Liver (tissue), 8 donors: ENCODE measurements at regions not wholly inside any gene's neighbourhood (a gene's known extent, or its start where the extent isn't known, plus 50 kb on each side); places are given as distances from the start of the nearest gene placed in this dataset.

Experiments
- DNase-seq: peaks from one replicate; pipeline ENCODE4 v3.0.0-alpha.2; 2017; ENCODE audit warnings: low spot score
- H3K27ac ChIP-seq, 2 donors: one replicate each; pipeline ENCODE4 v1.7.0; 2013; ENCODE audit warnings: inconsistent platforms in 2 of 2, low read length in 2 of 2, control low read depth in 1 of 2, low read depth in 1 of 2, mild to moderate bottlenecking in 1 of 2
- H3K27me3 ChIP-seq, 4 donors: one replicate each; pipeline versions ENCODE4 v1.6.1 to v1.7.0; 2013; ENCODE audit warnings: low read length in 3 of 4, inconsistent platforms in 1 of 4, mild to moderate bottlenecking in 1 of 4, moderate library complexity in 1 of 4; ENCODE audit not compliant: control insufficient read depth in 4 of 4, insufficient read depth in 4 of 4
- H3K36me3 ChIP-seq, 4 donors: one replicate each; pipeline versions ENCODE4 v1.6.1 to v1.7.0; 2013; ENCODE audit warnings: low read length in 3 of 4, mild to moderate bottlenecking in 3 of 4, low read depth in 1 of 4, moderate library complexity in 1 of 4; ENCODE audit not compliant: control insufficient read depth in 4 of 4, insufficient read depth in 3 of 4
- H3K4me1 ChIP-seq, 4 donors: one replicate each; pipeline versions ENCODE4 v1.6.1 to v1.7.0; 2013; ENCODE audit warnings: low read length in 3 of 4, mild to moderate bottlenecking in 3 of 4, moderate library complexity in 1 of 4; ENCODE audit not compliant: control insufficient read depth in 4 of 4, insufficient read depth in 4 of 4
- H3K4me3 ChIP-seq, 3 donors: one replicate each; pipeline versions ENCODE4 v1.6.1 to v1.7.0; 2013; ENCODE audit warnings: low read length in 3 of 3, control low read depth in 1 of 3, low read depth in 1 of 3, mild to moderate bottlenecking in 1 of 3
- H3K9ac ChIP-seq, 2 donors: one replicate each; pipeline ENCODE4 v1.7.0; 2013; ENCODE audit warnings: low read length in 2 of 2, mild to moderate bottlenecking in 2 of 2, moderate library complexity in 2 of 2, control low read depth in 1 of 2, low read depth in 1 of 2
- H3K9me3 ChIP-seq, 4 donors: one replicate each; pipeline versions ENCODE4 v1.6.1 to v1.7.0; 2013; ENCODE audit warnings: low read length in 3 of 4; ENCODE audit not compliant: control insufficient read depth in 4 of 4
- ATF3 ChIP-seq: IDR thresholded peaks from 2 replicates; pipeline ENCODE4 v1.6.1; 2016; ENCODE audit warnings: antibody characterized with exemption
- CTCF ChIP-seq: fragments of 150-350 bp; IDR thresholded peaks from 2 replicates; pipeline ENCODE4 v1.5.1; 2017; ENCODE audit warnings: improper control_type of control experiment, low read depth, low read length; ENCODE audit not compliant: missing input control
- EGR1 ChIP-seq, 2 donors: IDR thresholded peaks; 2 replicates each; pipeline ENCODE4 v1.6.1; 2016 to 2018; ENCODE audit warnings: antibody characterized with exemption in 2 of 2, low read depth in 2 of 2
- FOXA1 ChIP-seq: IDR thresholded peaks from 2 replicates; pipeline ENCODE4 v1.6.1; 2016; ENCODE audit warnings: antibody characterized with exemption
- FOXA2 ChIP-seq: IDR thresholded peaks from 2 replicates; pipeline ENCODE4 v1.6.1; 2016; ENCODE audit warnings: antibody characterized with exemption
- GABPA ChIP-seq, 2 donors: IDR thresholded peaks in 1 of 2; conservative IDR thresholded peaks in 1 of 2; 2 replicates each; pipeline ENCODE4 v1.6.1; 2016; ENCODE audit warnings: antibody characterized with exemption in 2 of 2, mild to moderate bottlenecking in 1 of 2, moderate library complexity in 1 of 2
- HNF4A ChIP-seq, 2 donors: conservative IDR thresholded peaks; 2 replicates each; pipeline ENCODE4 v1.6.1; 2016; ENCODE audit warnings: antibody characterized with exemption in 2 of 2, mild to moderate bottlenecking in 2 of 2
- HNF4G ChIP-seq: IDR thresholded peaks from 2 replicates; pipeline ENCODE4 v1.6.1; 2016; ENCODE audit warnings: antibody characterized with exemption
- MAX ChIP-seq: IDR thresholded peaks from 2 replicates; pipeline ENCODE4 v1.6.1; 2016; ENCODE audit warnings: antibody characterized with exemption
- NR2F2 ChIP-seq: IDR thresholded peaks from 2 replicates; pipeline ENCODE4 v1.6.1; 2016; ENCODE audit warnings: antibody characterized with exemption
- RAD21 ChIP-seq, 2 donors: IDR thresholded peaks; 2 replicates each; pipeline ENCODE4 v1.6.1; 2016; ENCODE audit warnings: antibody characterized with exemption in 2 of 2, mild to moderate bottlenecking in 2 of 2
- REST ChIP-seq: IDR thresholded peaks from 2 replicates; pipeline ENCODE4 v1.6.1; 2016; ENCODE audit warnings: antibody characterized with exemption, mild to moderate bottlenecking
- SP1 ChIP-seq: IDR thresholded peaks from 2 replicates; pipeline ENCODE4 v1.6.1; 2018; ENCODE audit warnings: antibody characterized with exemption, mild to moderate bottlenecking
- TAF1 ChIP-seq: conservative IDR thresholded peaks from 2 replicates; pipeline ENCODE4 v1.6.1; 2016; ENCODE audit warnings: antibody characterized with exemption, mild to moderate bottlenecking
- YY1 ChIP-seq: IDR thresholded peaks from 2 replicates; pipeline ENCODE4 v1.6.1; 2016; ENCODE audit warnings: antibody characterized with exemption, mild to moderate bottlenecking
- ZBTB33 ChIP-seq: IDR thresholded peaks from 2 replicates; pipeline ENCODE4 v1.6.1; 2016; ENCODE audit warnings: antibody characterized with exemption
- WGBS: extraction: QIAGEN DNeasy Blood & Tissue Kit; methylation state at CpG from one replicate; pipeline ENCODE4 v1.1.7; 2013; 5-methylcytosine and 5-hydroxymethylcytosine counted together
- donor health status: healthy.
- donor health status: healthy.
- donor health status: healthy.
- donor health status: healthy.
- donor health status: healthy.

GRCh38 chr21:16945580-16945979, 567.3 kb upstream of the CXADR start:
- Histone ChIP-seq H3K9me3 (no peaks in the 10 kb centered on the region), H3K4me3 (no peak overlapping the region), H3K9ac (no peak overlapping the region), H3K27ac (no peak overlapping the region), H3K27me3 (no peaks in the 10 kb centered on the region), H3K4me1 (no peaks in the 10 kb centered on the region), H3K36me3 (no peaks in the 10 kb centered on the region)
- WGBS, result 78% methylated on average over 3 of the region's 3 CpGs
- TF ChIP-seq FOXA2, result no peak
- no peak for TF ChIP-seq RAD21 (IDR thresholded peaks at IDR 0.05)
- no peak for TF ChIP-seq CTCF
- TF ChIP-seq SP1, result no peak
- no peak for TF ChIP-seq NR2F2
- no peak for TF ChIP-seq ZBTB33
- TF ChIP-seq HNF4G, result no peak
- TF ChIP-seq EGR1 (IDR thresholded peaks at IDR 0.05; ENCODE audit: low read depth in 2 of 2), result no peak
- TF ChIP-seq HNF4A (conservative IDR thresholded peaks at IDR 0.05), result no peak
- TF ChIP-seq TAF1, result no peak
- TF ChIP-seq GABPA (IDR thresholded peaks at IDR 0.05 in 1 of 2, conservative IDR thresholded peaks at IDR 0.05 in 1 of 2), result no peak
- TF ChIP-seq REST, result no peak
- no peak for DNase-seq

- no peaks in the 10 kb centered on the region for H3K27me3 ChIP-seq
- no peak overlapping the region for H3K27ac ChIP-seq
- H3K9me3 ChIP-seq, result no peaks in the 10 kb centered on the region
- no peak overlapping the region for H3K4me3 ChIP-seq
- H3K9ac ChIP-seq, result no peak overlapping the region
- H3K36me3 ChIP-seq, result no peaks in the 10 kb centered on the region
- TF ChIP-seq REST (no peak), ATF3 (no peak), YY1 (no peak), HNF4A (conservative IDR thresholded peaks at IDR 0.05) (no peak), SP1 (no peak), NR2F2 (no peak), FOXA1 (no peak), GABPA (IDR thresholded peaks at IDR 0.05 in 1 of 2, conservative IDR thresholded peaks at IDR 0.05 in 1 of 2) (no peak), MAX (no peak)
- no peaks in the 10 kb centered on the region for H3K4me1 ChIP-seq
- no peak for DNase-seq
These were observed 556.0 kb upstream of the CXADR start for GRCh38 chr21:16956824-16957223.
